ENCODE measurements at regions not wholly inside any gene's neighbourhood (a gene's known extent, or its start where the extent isn't known, plus 50 kb on each side); places are given as distances from the start of the nearest gene placed in this dataset.

GRCh38 chr12:75587340-75588106 is 76.1 kb upstream of the KRR1 start:
- Histone ChIP-seq H3K9me3 (replicated peaks; ENCODE audit: control insufficient read depth, insufficient read depth, low read depth, low read length) (no peaks in the 10 kb centered on the region), H2AFZ (ENCODE audit: low read depth, low read length) (no peak overlapping the region), H3K9me1 (ENCODE audit: control insufficient read depth, insufficient read depth, low read length) (no peaks in the 10 kb centered on the region), H3K4me2 (ENCODE audit: insufficient read depth, low read length) (no peak overlapping the region), H3K79me2 (ENCODE audit: control insufficient read depth, insufficient read depth, low read length) (no peaks in the 10 kb centered on the region), H3K4me1 (replicated peaks in 1 of 2; ENCODE audit: control insufficient read depth in 2 of 2, insufficient read depth in 2 of 2, low read length in 2 of 2) (no peaks in the 10 kb centered on the region), H4K20me1 (replicated peaks; ENCODE audit: control insufficient read depth, insufficient read depth, low read length) (no peaks in the 10 kb centered on the region), H3K27ac (ENCODE audit: extremely low read depth, low read depth, low read length) (no peak overlapping the region), H3K4me3 (no peak overlapping the region), H3K36me3 (ENCODE audit: control insufficient read depth, insufficient read depth, low read length) (no peaks in the 10 kb centered on the region), H3K9ac (ENCODE audit: insufficient read depth in 1 of 2, low read depth in 2 of 2, low read length in 2 of 2) (no peak overlapping the region), H3K27me3 (ENCODE audit: control insufficient read depth in 2 of 2, insufficient read depth in 2 of 2, low read length in 2 of 2) (peaks cover 0 to 4% of the 10 kb centered on the region in 2 experiments; a peak in 1 of 5 replicates)
- ATAC-seq (no peak), FAIRE-seq (no peak), DNase-seq (ENCODE audit: extremely low read depth in 1 of 4, low spot score in 3 of 4) (no peak)
- ChIA-PET CTCF (ENCODE audit: low intra/inter-chr PET ratio) (no interaction called here), POLR2A (no interaction called here)
- intact Hi-C loops (cut with micrococcal nuclease) (no loop called here), in situ Hi-C loops (cut with MboI) (no loop called here)
- WGBS (ENCODE audit: insufficient coverage, low coverage, missing lambda C conversion rate) = 11% methylated on average over 4 of the region's 4 CpGs
- no TSS peak for BruUV-seq (replicated peaks)
- TF ChIP-seq CEBPB (tag; IDR thresholded peaks at IDR 0.05) (no peak), NR3C1 (CRISPR knock-in tag; IDR thresholded peaks at IDR 0.05) (no peak), HMGXB4 (CRISPR knock-in tag; IDR thresholded peaks at IDR 0.05) (no peak), C11orf30 (IDR thresholded peaks at IDR 0.05; ENCODE audit: low read depth) (no peak), RERE (CRISPR knock-in tag; IDR thresholded peaks at IDR 0.05; ENCODE audit: borderline replicate concordance) (no peak), HDAC2 (IDR thresholded peaks at IDR 0.05) (no peak), PML (IDR thresholded peaks at IDR 0.05; ENCODE audit: low read length) (no peak), BRF2 (IDR thresholded peaks at IDR 0.05; ENCODE audit: borderline replicate concordance, insufficient read depth, insufficient read length) (no peak), TCF7 (IDR thresholded peaks at IDR 0.05; ENCODE audit: borderline replicate concordance) (no peak), CHD2 (IDR thresholded peaks at IDR 0.05; ENCODE audit: low read depth, low read length) (no peak), ZNF347 (CRISPR knock-in tag; IDR thresholded peaks at IDR 0.05; ENCODE audit: low read depth) (no peak), POLR2AphosphoS5 (IDR thresholded peaks at IDR 0.05; ENCODE audit: control insufficient read depth, insufficient read depth, low read depth, low read length) (no peak), L3MBTL2 (IDR thresholded peaks at IDR 0.05) (no peak), POLR3G (IDR thresholded peaks at IDR 0.05; ENCODE audit: extremely low read depth, insufficient read length, insufficient replicate concordance) (no peak), CHD1 (IDR thresholded peaks at IDR 0.05; ENCODE audit: low read length) (no peak), MAFG (tag; conservative IDR thresholded peaks at IDR 0.05) (no peak)
